DMS114 treated with DMSO at 0.1 percent for 48 hours (cell line): ENCODE measurements at regions not wholly inside any gene's neighbourhood (a gene's known extent, or its start where the extent isn't known, plus 50 kb on each side); places are given as distances from the start of the nearest gene placed in this dataset.
A peak's percentile ranks its signal among the peaks of the same experiment; 100 is the strongest.
"Not testable (repeated sequence)": the region's sequence is repeated elsewhere in the genome, so short reads cannot be mapped to it uniquely, and the experiment has no call there.

Experiments
- DNase-seq: peaks from one replicate; lab custom pipeline; 2025; ENCODE audit not compliant: unreplicated experiment; lab: John Stamatoyannopoulos, UW

GRCh38 chr7:149683181-149683580, 90.2 kb downstream of the ZNF467 start:
- DNase-seq = no peak

- no peak for DNase-seq
Observed at GRCh38 chr7:149682038-149682437, 91.3 kb downstream of the ZNF467 start.

GRCh38 chr7:149681274-149681673, 92.1 kb downstream of the ZNF467 start:
- no peak for DNase-seq

GRCh38 chr7:149680331-149681025, 92.9 kb downstream of the ZNF467 start:
- DNase-seq = no peak

- DNase-seq = not testable (repeated sequence)
Observed at GRCh38 chr7:149674728-149675385, 98.5 kb downstream of the ZNF467 start.

GRCh38 chr7:149673006-149673405, 100.4 kb downstream of the ZNF467 start:
- no peak for DNase-seq

- DNase-seq = no peak
Observed at GRCh38 chr7:149670288-149670687, 103.1 kb downstream of the ZNF467 start.

GRCh38 chr7:149669121-149669818, 104.1 kb downstream of the ZNF467 start:
- DNase-seq = peak; percentile 13

GRCh38 chr7:149666360-149666945, 106.9 kb downstream of the ZNF467 start:
- no peak for DNase-seq

GRCh38 chr7:149665618-149666017, 107.8 kb downstream of the ZNF467 start:
- DNase-seq = not testable (repeated sequence)

GRCh38 chr7:149664666-149665065, 108.7 kb downstream of the ZNF467 start:
- no peak for DNase-seq

GRCh38 chr7:149664176-149664575, 109.2 kb downstream of the ZNF467 start:
- no peak for DNase-seq

- no peak for DNase-seq
Observed at GRCh38 chr7:149662591-149663095, 110.7 kb downstream of the ZNF467 start.

- DNase-seq = no peak
Observed at GRCh38 chr7:149655784-149656183, 117.6 kb downstream of the ZNF467 start.

- DNase-seq = no peak
Observed at GRCh38 chr7:149654588-149654987, 118.8 kb downstream of the ZNF467 start.

- not testable (repeated sequence) for DNase-seq
Observed at GRCh38 chr7:149650190-149650589, 123.2 kb downstream of the ZNF467 start.

GRCh38 chr7:149644754-149645153, 128.6 kb downstream of the ZNF467 start:
- no peak for DNase-seq

GRCh38 chr7:149642589-149642988, 130.8 kb downstream of the ZNF467 start:
- no peak for DNase-seq

- DNase-seq = no peak
Observed at GRCh38 chr7:149638566-149639320, 134.6 kb downstream of the ZNF467 start.

GRCh38 chr7:149637911-149638565, 135.3 kb downstream of the ZNF467 start:
- no peak for DNase-seq
